Pancreas (tissue), 10 donors: ENCODE measurements at regions not wholly inside any gene's neighbourhood (a gene's known extent, or its start where the extent isn't known, plus 50 kb on each side); places are given as distances from the start of the nearest gene placed in this dataset.
"Not testable (repeated sequence)": the region's sequence is repeated elsewhere in the genome, so short reads cannot be mapped to it uniquely, and the experiment has no call there.

Experiments used
- ATAC-seq, 4 donors: fragments of 200-7000 bp; cut with Tn5 transposase; one replicate each; pipeline versions ENCODE4 v1.8.0 to v1.9.1; 2020; ENCODE audit warnings: mild to moderate bottlenecking in 4 of 4, moderate library complexity in 4 of 4
- DNase-seq, 6 donors: peaks; one replicate each; pipeline ENCODE4 v3.0.0-alpha.2; 2020
- FAIRE-seq: peaks from 2 replicates; lab custom pipeline; 2012; peaks lifted over from hg19 to GRCh38; lab: Jason Lieb, UNC
- H3K27ac ChIP-seq, 4 donors: fragments of 200-600 bp; sonication (generic); 1 replicate in 3 of 4; 2 replicates in 1 of 4; pipeline versions ENCODE4 v1.5.0 to v1.8.0; 2020
- H3K27me3 ChIP-seq, 4 donors: fragments of 200-600 bp; one replicate each; pipeline ENCODE4 v1.8.0; 2021
- H3K36me3 ChIP-seq, 3 donors: fragments of 200-600 bp; sonication (generic) in 1 of 3; one replicate each; pipeline versions ENCODE4 v1.5.0 to v1.8.0; 2020 to 2021
- H3K4me1 ChIP-seq, 3 donors: fragments of 200-600 bp; one replicate each; pipeline ENCODE4 v1.8.0; 2021
- H3K4me3 ChIP-seq, 4 donors: fragments of 200-600 bp; sonication (generic) in 2 of 4; one replicate each; pipeline versions ENCODE4 v1.5.0 to v1.8.0; 2020 to 2021
- H3K9me3 ChIP-seq, 4 donors: fragments of 200-600 bp; one replicate each; pipeline ENCODE4 v1.8.0; 2021
- CTCF ChIP-seq, 4 donors: fragments of 200-600 bp; sonication (generic) in 3 of 4; IDR thresholded peaks; one replicate each; pipeline versions ENCODE4 v1.5.0 to v1.8.0; 2021; ENCODE audit warnings: antibody characterized with exemption in 4 of 4
- WGBS, 2 donors: extraction: QIAGEN DNeasy Blood & Tissue Kit; methylation state at CpG; one replicate each; pipeline ENCODE4 v1.1.7; 2013; 5-methylcytosine and 5-hydroxymethylcytosine counted together
- intact Hi-C, 3 donors: fragments of 100-400 bp; cut with DNase I; formaldehyde crosslinking; loops; one replicate each; pipeline versions ENCODE4 v1.11.1 to v1.14.2; 2022
- donor health status: healthy with polysubstance abuse.
- donor health status: DM: no; HTN: no; CAD: no; lungs with moderate emphysema.
- donor health status: DM: no; HTN: no; CAD: no.
- donor health status: control.
- donor health status: control.
- donor health status: Bipolar disorder and iron deficiency.
- donor health status: DM: yes; HTN: yes; CAD: no.
- donor health status: DM: no; HTN: no; CAD: no.
- donor health status: DM: no; HTN: no; CAD: no.
- donor health status: DM: yes; HTN: yes; CAD: no.

DNA sequence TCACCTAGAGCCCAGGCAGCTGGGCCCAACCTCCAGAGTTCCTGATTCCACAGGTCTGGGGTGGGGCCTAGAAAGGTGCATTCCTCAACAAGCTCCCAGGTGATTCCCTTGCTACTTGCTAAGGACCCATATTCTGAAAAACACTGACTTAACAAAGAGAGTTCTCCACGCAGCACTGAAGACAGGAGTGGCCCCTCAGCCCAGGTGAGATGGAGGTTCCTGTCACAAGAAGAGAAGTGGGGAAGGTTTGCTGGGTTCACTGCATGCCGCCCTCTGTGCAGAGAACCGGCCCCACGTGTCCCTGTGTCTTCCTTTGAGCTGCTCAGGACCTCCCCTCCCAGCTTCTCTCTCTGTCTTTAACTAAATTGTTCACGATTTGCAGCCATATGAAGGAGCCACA lies 201.4 kb upstream of the DDX18 start:
- ATAC-seq (no peak), FAIRE-seq (no peak), DNase-seq (no peak)
- H3K4me3 ChIP-seq = no peak overlapping the region
- WGBS, 2 donors = 45 to 71% methylated on average over 5 of the region's 5 CpGs
- no peaks in the 10 kb centered on the region for H3K9me3 ChIP-seq
- H3K27me3 ChIP-seq = no peaks in the 10 kb centered on the region
- H3K36me3 ChIP-seq = no peaks in the 10 kb centered on the region
- intact Hi-C loops = no loop called here
- TF ChIP-seq CTCF (IDR thresholded peaks at IDR 0.05) = no peak
- H3K4me1 ChIP-seq = no peaks in the 10 kb centered on the region
- H3K27ac ChIP-seq = no peak overlapping the region

DNA sequence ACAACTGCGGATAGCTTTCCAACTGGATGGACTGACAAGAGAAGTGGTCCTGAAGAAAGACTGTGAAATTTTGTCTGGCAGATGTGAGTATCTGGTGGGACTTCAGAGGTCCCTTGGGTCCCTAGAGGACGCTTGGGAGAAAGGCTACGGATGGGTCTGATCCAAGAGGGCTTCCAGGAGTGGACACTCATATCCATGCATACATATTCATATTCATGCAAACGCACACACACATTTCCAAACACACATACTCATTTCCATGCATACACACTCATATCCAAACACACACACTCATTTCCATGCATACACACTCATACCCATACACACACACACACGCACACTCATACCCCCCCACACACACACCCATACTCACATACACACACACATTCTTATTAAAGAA lies 200.2 kb upstream of the DDX18 start:
- FAIRE-seq = no peak

GRCh38 chr2:117614823-117615534 lies 199.5 kb upstream of the DDX18 start:
- no peaks in the 10 kb centered on the region for H3K27me3 ChIP-seq
- H3K4me1 ChIP-seq = no peaks in the 10 kb centered on the region
- no peaks in the 10 kb centered on the region for H3K36me3 ChIP-seq
- no peaks in the 10 kb centered on the region for H3K9me3 ChIP-seq
- TF ChIP-seq CTCF (IDR thresholded peaks at IDR 0.05) = no peak
- DNase-seq (no peak), ATAC-seq (no peak), FAIRE-seq (no peak)
- no peak overlapping the region for H3K4me3 ChIP-seq
- H3K27ac ChIP-seq = no peak overlapping the region
- intact Hi-C loops = no loop called here
- WGBS, 2 donors = 72 to 78% methylated on average over 1 of the region's 1 CpG

More for the DNA sequence above, 200.2 kb upstream of the DDX18 start:
- DNase-seq = no peak
- H3K9me3 ChIP-seq = no peaks in the 10 kb centered on the region
- no peaks in the 10 kb centered on the region for H3K4me1 ChIP-seq
- intact Hi-C loops = no loop called here
- H3K27me3 ChIP-seq = no peaks in the 10 kb centered on the region
- no peak for TF ChIP-seq CTCF (IDR thresholded peaks at IDR 0.05)
- no peak overlapping the region for H3K27ac ChIP-seq
- ATAC-seq = no peak
- no peak overlapping the region for H3K4me3 ChIP-seq
- no peaks in the 10 kb centered on the region for H3K36me3 ChIP-seq
- WGBS, 2 donors = 85 to 92% methylated on average over 5 of the region's 5 CpGs

DNA sequence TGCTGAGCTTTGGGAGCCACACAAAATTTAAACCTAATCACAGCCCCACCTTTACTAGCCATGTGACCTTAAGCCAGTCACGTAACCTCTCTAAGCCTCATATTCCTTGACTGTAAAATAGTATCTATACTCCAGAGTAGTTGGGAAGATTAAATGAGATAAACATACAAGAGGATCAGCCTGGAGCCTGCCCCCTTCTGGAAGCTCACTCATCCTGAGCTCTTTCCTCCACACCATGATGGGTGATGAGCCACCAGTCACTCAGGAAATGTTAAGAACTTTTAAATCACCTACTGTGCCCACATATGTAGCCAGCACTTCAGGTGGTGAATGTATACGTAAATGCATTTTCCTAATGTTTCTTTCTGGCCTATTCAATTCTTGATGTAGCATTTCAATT lies 195.9 kb upstream of the DDX18 start:
- FAIRE-seq = no peak
- intact Hi-C loops = no loop called here
- H3K4me3 ChIP-seq = no peak overlapping the region
- 86 to 91% methylated on average over 2 of the region's 2 CpGs for WGBS, 2 donors
- no peaks in the 10 kb centered on the region for H3K27me3 ChIP-seq
- no peaks in the 10 kb centered on the region for H3K36me3 ChIP-seq
- no peaks in the 10 kb centered on the region for H3K4me1 ChIP-seq
- no peak for DNase-seq
- ATAC-seq = no peak
- TF ChIP-seq CTCF (IDR thresholded peaks at IDR 0.05) = no peak
- no peak overlapping the region for H3K27ac ChIP-seq
- H3K9me3 ChIP-seq = no peaks in the 10 kb centered on the region

DNA sequence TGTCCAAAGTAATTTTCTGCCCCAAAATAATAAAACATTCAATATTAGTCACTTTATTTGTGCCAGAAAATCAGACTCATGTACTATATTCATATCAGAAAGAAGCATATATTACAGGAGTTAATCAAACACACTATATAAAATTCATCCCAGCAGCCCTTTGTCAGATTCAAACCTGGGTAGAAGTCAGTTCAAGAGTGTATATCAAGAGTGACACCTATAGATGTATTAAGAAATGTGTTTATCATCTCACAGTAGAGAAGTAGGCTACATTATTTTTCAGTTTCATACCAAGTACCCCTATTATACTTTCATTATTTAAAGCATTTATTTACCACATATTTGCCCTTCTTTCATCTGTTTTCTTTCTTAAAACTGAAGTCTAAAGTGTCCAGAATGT lies 193.2 kb upstream of the DDX18 start:
- intact Hi-C loops = no loop called here

GRCh38 chr2:117623175-117623574 lies 191.3 kb upstream of the DDX18 start:
- intact Hi-C loops, H3K9me3 ChIP-seq, H3K36me3 ChIP-seq, H3K27me3 ChIP-seq, H3K4me1 ChIP-seq, DNase-seq, H3K27ac ChIP-seq, FAIRE-seq, H3K4me3 ChIP-seq, ATAC-seq: not testable (repeated sequence)
- WGBS, 2 donors = 89 to 92% methylated on average over 17 of the region's 17 CpGs

More for the DNA sequence above, 193.2 kb upstream of the DDX18 start:
- TF ChIP-seq CTCF (IDR thresholded peaks at IDR 0.05) = no peak
- no peaks in the 10 kb centered on the region for H3K27me3 ChIP-seq
- no peaks in the 10 kb centered on the region for H3K4me1 ChIP-seq
- H3K9me3 ChIP-seq = no peaks in the 10 kb centered on the region
- H3K4me3 ChIP-seq = no peak overlapping the region
- DNase-seq (no peak), ATAC-seq (no peak), FAIRE-seq (no peak)
- H3K27ac ChIP-seq = no peak overlapping the region
- no peaks in the 10 kb centered on the region for H3K36me3 ChIP-seq
